ENCODE measurements at regions not wholly inside any gene's neighbourhood (a gene's known extent, or its start where the extent isn't known, plus 50 kb on each side); places are given as distances from the start of the nearest gene placed in this dataset.

GRCh38 chr11:70512716-70513115 lies 114.4 kb downstream of the CTTN start:
- Mint-ChIP-seq H3K27ac (no peak overlapping the region), H3K27me3 (ENCODE audit: insufficient read depth, low read depth, poor library complexity) (peaks cover 11% of the 10 kb centered on the region), H3K36me3 (ENCODE audit: low read depth) (no peaks in the 10 kb centered on the region; the same call in 2 of the 3 replicates), H3K4me1 (peaks cover 13% of the 10 kb centered on the region), H3K4me3 (no peak overlapping the region), H3K9me3 (peaks cover 13% of the 10 kb centered on the region; the same call in 2 of the 3 replicates)
- Histone ChIP-seq H2AFZ (no peak overlapping the region), H3K4me1 (ENCODE audit: insufficient read depth) (no peaks in the 10 kb centered on the region), H3K9me2 (ENCODE audit: insufficient read depth) (no peaks in the 10 kb centered on the region), H3K27me3 (ENCODE audit: insufficient read depth) (no peaks in the 10 kb centered on the region), H3K27ac (ENCODE audit: low read depth) (no peak overlapping the region), H3K4me2 (no peak overlapping the region), H3F3A (replicated peaks; ENCODE audit: low read depth) (no peaks in the 10 kb centered on the region), H3K36me3 (ENCODE audit: insufficient read depth) (no peaks in the 10 kb centered on the region), H3K79me2 (replicated peaks; ENCODE audit: insufficient read depth) (no peaks in the 10 kb centered on the region; the same call in 1 of the 2 replicates), H3K4me3 (no peak overlapping the region), H4K20me1 (replicated peaks; ENCODE audit: insufficient read depth) (no peaks in the 10 kb centered on the region; the same call in 1 of the 2 replicates)
- TF ChIP-seq EZH2phosphoT487 (IDR thresholded peaks at IDR 0.05; ENCODE audit: unreplicated experiment) (no peak), CTCF (conservative IDR thresholded peaks at IDR 0.05; ENCODE audit: low read depth in 2 of 2) (no peak), REST (IDR thresholded peaks at IDR 0.05; ENCODE audit: unreplicated experiment) (no peak), POLR2AphosphoS5 (IDR thresholded peaks at IDR 0.05; ENCODE audit: low read depth) (no peak), ZNF462 (CRISPR knock-in tag; IDR thresholded peaks at IDR 0.05) (no peak), JUNB (IDR thresholded peaks at IDR 0.05; ENCODE audit: unreplicated experiment) (no peak), ETS1 (IDR thresholded peaks at IDR 0.05) (no peak), ZNF114 (CRISPR knock-in tag; IDR thresholded peaks at IDR 0.05) (no peak), NANOG (IDR thresholded peaks at IDR 0.05; ENCODE audit: borderline replicate concordance) (no peak), CREB1 (CRISPR knock-in tag; IDR thresholded peaks at IDR 0.05; ENCODE audit: low read depth) (no peak), ZNF331 (CRISPR knock-in tag; IDR thresholded peaks at IDR 0.05; ENCODE audit: low read depth) (no peak)
- DNase-seq (ENCODE audit: low spot score): no peak
- no peak for ATAC-seq

Data from GM23338 (cell line).